Spleen (tissue), 7 donors: ENCODE measurements at regions not wholly inside any gene's neighbourhood (a gene's known extent, or its start where the extent isn't known, plus 50 kb on each side); places are given as distances from the start of the nearest gene placed in this dataset.

ENCODE experiments used
- CTCF ChIP-seq, 11 experiments: fragments of 200-600 bp in 7 of 11; fragments of 450-650 bp in 4 of 11; sonication (generic) in 4 of 11; IDR thresholded peaks in 8 of 11; conservative IDR thresholded peaks in 3 of 11; 1 replicate in 7 of 11; 2 replicates in 4 of 11; pipeline versions ENCODE4 v1.4.0 to v1.8.0; 2016 to 2021; ENCODE audit warnings: antibody characterized with exemption in 11 of 11, inconsistent platforms in 4 of 11, mild to moderate bottlenecking in 1 of 11
- POLR2A ChIP-seq, 3 donors: fragments of 450-650 bp; IDR thresholded peaks; one replicate each; pipeline ENCODE4 v1.5.1; 2017; ENCODE audit warnings: antibody characterized with exemption in 3 of 3, mild to moderate bottlenecking in 1 of 3
- POLR2AphosphoS5 ChIP-seq, 3 donors: sonication (generic); formaldehyde crosslinking; IDR thresholded peaks; one replicate each; pipeline ENCODE4 v1.5.1; 2017; ENCODE audit warnings: antibody characterized with exemption in 3 of 3
- donor health status: DM: no; HTN: no; CAD: no; lungs with moderate emphysema.
- donor health status: DM: no; HTN: no; CAD: no.
- donor health status: DM: no; HTN: no; CAD: no.

GRCh38 chr18:69215161-69215560, 185.5 kb upstream of the DOK6 start:
- TF ChIP-seq CTCF (IDR thresholded peaks at IDR 0.05 in 8 of 11, conservative IDR thresholded peaks at IDR 0.05 in 3 of 11), result no peak
- no peak for TF ChIP-seq POLR2A (IDR thresholded peaks at IDR 0.05)
- no peak for TF ChIP-seq POLR2AphosphoS5 (IDR thresholded peaks at IDR 0.05)
